B cell (primary cell): ENCODE measurements at regions not wholly inside any gene's neighbourhood (a gene's known extent, or its start where the extent isn't known, plus 50 kb on each side); places are given as distances from the start of the nearest gene placed in this dataset.

Experiments used
- ATAC-seq: fragments of 200-7000 bp; cut with Tn5 transposase; one replicate; pipeline ENCODE4 v1.10.0; 2021; ENCODE audit warnings: low read depth, mild to moderate bottlenecking, moderate number of reproducible peaks, moderate library complexity
- CTCF ChIA-PET: fragments of 350-600 bp; sonication (Branson Sonifier 250); formaldehyde crosslinking; loops from one replicate; lab custom pipeline; 2021; ENCODE audit warnings: antibody characterized with exemption, inconsistent platforms; lab: Charles Lee
- POLR2A ChIA-PET: fragments of 350-600 bp; sonication (Branson Sonifier 250); formaldehyde crosslinking; loops from one replicate; lab custom pipeline; 2021; ENCODE audit warnings: antibody characterized with exemption; lab: Charles Lee
- DNase-seq: peaks from one replicate; pipeline ENCODE4 v3.0.0; 2013
- H2AFZ ChIP-seq: 2 replicates; pipeline ENCODE4 v1.6.1; 2012; ENCODE audit warnings: mild to moderate bottlenecking, low read depth, low read length; ENCODE audit not compliant: insufficient read depth, poor library complexity, severe bottlenecking
- H3K27ac ChIP-seq, 2 donors: 1 replicate in 1 of 2; 2 replicates in 1 of 2; pipeline ENCODE4 v1.5.1; 2012 to 2013; ENCODE audit warnings: low read length in 2 of 2, mild to moderate bottlenecking in 2 of 2, moderate library complexity in 1 of 2
- H3K27me3 ChIP-seq, 4 experiments: fragments of 200-600 bp in 1 of 4; sonication (generic) in 1 of 4; replicated peaks in 1 of 4; 1 replicate in 2 of 4; 2 replicates in 2 of 4; pipeline versions ENCODE4 v1.6.1 to v1.7.0; 2013 to 2016; ENCODE audit warnings: low read length in 3 of 4, mild to moderate bottlenecking in 2 of 4, mixed read lengths in 1 of 4, moderate library complexity in 1 of 4; ENCODE audit not compliant: insufficient read depth in 4 of 4, control insufficient read depth in 3 of 4; ENCODE audit errors: control extremely low read depth in 1 of 4
- H3K36me3 ChIP-seq, 2 experiments: replicated peaks in 1 of 2; 1 replicate in 1 of 2; 2 replicates in 1 of 2; pipeline versions ENCODE4 v1.6.1 to v1.7.1; 2013; ENCODE audit warnings: low read length in 1 of 2; ENCODE audit not compliant: insufficient read depth in 2 of 2, control insufficient read depth in 1 of 2; ENCODE audit errors: control extremely low read depth in 1 of 2, extremely low read depth in 1 of 2
- H3K4me1 ChIP-seq, 2 donors: fragments of 200-600 bp in 1 of 2; sonication (generic) in 1 of 2; 1 replicate in 1 of 2; 2 replicates in 1 of 2; pipeline versions ENCODE4 v1.5.1 to v1.6.1; 2013 to 2017; ENCODE audit warnings: low read length in 2 of 2; ENCODE audit not compliant: control insufficient read depth in 2 of 2, insufficient read depth in 2 of 2
- H3K4me2 ChIP-seq: replicated peaks from 2 replicates; pipeline ENCODE3; 2012; ENCODE audit warnings: mild to moderate bottlenecking, low read depth, low read length; ENCODE audit not compliant: poor library complexity, severe bottlenecking
- H3K4me3 ChIP-seq, 5 experiments: fragments of 200-600 bp in 1 of 5; sonication (generic) in 1 of 5; 1 replicate in 3 of 5; 2 replicates in 2 of 5; pipeline versions ENCODE4 v1.5.1 to v1.7.0; 2011 to 2016; ENCODE audit warnings: low read length in 4 of 5, mild to moderate bottlenecking in 4 of 5, low read depth in 2 of 5, control low read depth in 1 of 5, moderate library complexity in 1 of 5; ENCODE audit not compliant: insufficient read depth in 1 of 5; ENCODE audit errors: control extremely low read depth in 1 of 5, extremely low read depth in 1 of 5
- H3K79me2 ChIP-seq: fragments of 200-600 bp; sonication (generic); one replicate; pipeline ENCODE4 v1.6.0; 2016; ENCODE audit warnings: low read length; ENCODE audit not compliant: control insufficient read depth, insufficient read depth
- H3K9ac ChIP-seq: fragments of 200-600 bp; sonication (generic); 2 replicates; pipeline ENCODE4 v1.6.1; 2017; ENCODE audit warnings: mild to moderate bottlenecking, low read length, moderate library complexity
- H3K9me3 ChIP-seq, 3 donors: one replicate each; pipeline versions ENCODE4 v1.6.1 to v1.7.1; 2013; ENCODE audit warnings: low read length in 2 of 3; ENCODE audit not compliant: control insufficient read depth in 2 of 3, insufficient read depth in 1 of 3; ENCODE audit errors: control extremely low read depth in 1 of 3
- H4K20me1 ChIP-seq: 2 replicates; pipeline ENCODE4 v1.6.0; 2012; ENCODE audit warnings: mild to moderate bottlenecking, low read length; ENCODE audit not compliant: insufficient read depth, control insufficient read depth, poor library complexity, severe bottlenecking
- H3K27ac Mint-ChIP-seq: one replicate; pipeline ENCODE4 v1.8.0; 2021; ENCODE audit warnings: mixed read lengths
- H3K27me3 Mint-ChIP-seq: one replicate; pipeline ENCODE4 v1.8.0; 2021; ENCODE audit warnings: mixed read lengths
- H3K4me1 Mint-ChIP-seq: one replicate; pipeline ENCODE4 v1.8.0; 2021; ENCODE audit warnings: mixed read lengths
- H3K4me3 Mint-ChIP-seq: one replicate; pipeline ENCODE4 v1.8.0; 2021; ENCODE audit warnings: mixed read lengths
- H3K9me3 Mint-ChIP-seq: one replicate; pipeline ENCODE4 v1.8.0; 2022; ENCODE audit warnings: mixed read lengths; ENCODE audit not compliant: insufficient read depth
- EZH2 ChIP-seq: IDR thresholded peaks from 2 replicates; pipeline ENCODE4 v1.6.1; 2012; ENCODE audit warnings: borderline replicate concordance, low read depth, mild to moderate bottlenecking, moderate library complexity, low read length; ENCODE audit not compliant: insufficient read depth, poor library complexity, severe bottlenecking
- WGBS: methylation state at CpG from one replicate; pipeline ENCODE4 v1.1.5; 2013; ENCODE audit warnings: missing lambda C conversion rate; ENCODE audit not compliant: insufficient coverage; 5-methylcytosine and 5-hydroxymethylcytosine counted together
- intact Hi-C: fragments of 100-400 bp; cut with micrococcal nuclease; formaldehyde crosslinking; loops from one replicate; pipeline ENCODE4 v1.10.0; 2022
- TF ChIP-seq, protein P1 (sequence below): fragments of 200-600 bp; IDR thresholded peaks from one replicate; pipeline ENCODE4 v1.8.0; 2022; ENCODE audit warnings: antibody characterized with exemption, mild to moderate bottlenecking

DNA sequence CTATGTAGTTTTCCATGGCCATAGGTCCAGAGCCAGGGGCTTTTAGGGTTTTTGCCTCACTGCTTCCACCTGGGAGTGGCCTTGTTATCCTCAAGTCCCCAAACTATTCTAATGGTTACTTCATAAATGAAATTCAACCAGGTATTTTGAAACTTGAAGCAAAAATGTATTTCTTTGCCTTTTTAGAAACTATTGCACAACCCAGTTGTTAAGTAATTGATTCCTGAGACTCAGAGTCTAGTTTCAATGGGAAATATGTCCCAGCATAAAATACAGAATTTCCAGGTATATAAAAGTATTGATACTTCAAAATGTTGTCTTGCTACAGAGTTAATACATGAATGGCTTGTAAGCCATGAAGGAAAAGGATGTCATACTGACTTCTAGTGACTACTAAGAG is 456.2 kb upstream of the DAB2 start:
- Histone ChIP-seq H3K27me3 (no peaks in the 10 kb centered on the region), H3K4me1 (no peaks in the 10 kb centered on the region), H2AFZ (no peak overlapping the region), H3K9me3 (peaks cover 0 to 3% (median 0%) of the 10 kb centered on the region in 3 donors), H3K4me2 (no peak overlapping the region), H3K36me3 (no peaks in the 10 kb centered on the region), H3K79me2 (no peaks in the 10 kb centered on the region), H3K27ac (no peak overlapping the region), H3K4me3 (no peak overlapping the region), H3K9ac (no peak overlapping the region), H4K20me1 (no peaks in the 10 kb centered on the region)
- ATAC-seq = no peak
- ChIA-PET CTCF (no interaction called here), POLR2A (no interaction called here)
- Mint-ChIP-seq H3K4me1 (no peaks in the 10 kb centered on the region), H3K27ac (no peak overlapping the region), H3K27me3 (peaks cover 19% of the 10 kb centered on the region), H3K4me3 (no peak overlapping the region), H3K9me3 (no peaks in the 10 kb centered on the region)
- TF ChIP-seq EZH2 = no peak
- TF ChIP-seq, protein P1, sequence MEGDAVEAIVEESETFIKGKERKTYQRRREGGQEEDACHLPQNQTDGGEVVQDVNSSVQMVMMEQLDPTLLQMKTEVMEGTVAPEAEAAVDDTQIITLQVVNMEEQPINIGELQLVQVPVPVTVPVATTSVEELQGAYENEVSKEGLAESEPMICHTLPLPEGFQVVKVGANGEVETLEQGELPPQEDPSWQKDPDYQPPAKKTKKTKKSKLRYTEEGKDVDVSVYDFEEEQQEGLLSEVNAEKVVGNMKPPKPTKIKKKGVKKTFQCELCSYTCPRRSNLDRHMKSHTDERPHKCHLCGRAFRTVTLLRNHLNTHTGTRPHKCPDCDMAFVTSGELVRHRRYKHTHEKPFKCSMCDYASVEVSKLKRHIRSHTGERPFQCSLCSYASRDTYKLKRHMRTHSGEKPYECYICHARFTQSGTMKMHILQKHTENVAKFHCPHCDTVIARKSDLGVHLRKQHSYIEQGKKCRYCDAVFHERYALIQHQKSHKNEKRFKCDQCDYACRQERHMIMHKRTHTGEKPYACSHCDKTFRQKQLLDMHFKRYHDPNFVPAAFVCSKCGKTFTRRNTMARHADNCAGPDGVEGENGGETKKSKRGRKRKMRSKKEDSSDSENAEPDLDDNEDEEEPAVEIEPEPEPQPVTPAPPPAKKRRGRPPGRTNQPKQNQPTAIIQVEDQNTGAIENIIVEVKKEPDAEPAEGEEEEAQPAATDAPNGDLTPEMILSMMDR = no peak
- intact Hi-C loops = no loop called here
- DNase-seq = no peak

DNA sequence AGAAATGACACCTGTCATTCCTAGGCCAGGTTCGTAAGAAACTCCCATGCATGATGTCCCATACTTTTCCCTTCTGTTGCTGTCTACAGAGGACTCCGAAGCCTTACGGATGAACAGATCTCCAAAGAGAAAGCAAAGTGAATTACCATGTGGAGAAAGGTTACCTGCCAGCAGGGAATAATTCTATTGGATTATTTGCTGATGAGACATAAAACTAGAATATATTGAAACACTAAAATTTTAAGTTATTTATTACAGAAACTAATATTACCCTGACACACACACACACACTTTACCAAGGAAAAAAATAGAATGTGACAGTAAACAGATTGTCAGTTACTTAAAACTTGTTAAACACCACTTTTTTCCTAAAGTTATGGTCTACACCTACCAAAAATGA is 452.7 kb upstream of the DAB2 start:
- Mint-ChIP-seq H3K4me1 (no peaks in the 10 kb centered on the region), H3K27ac (no peak overlapping the region), H3K27me3 (peaks cover 12% of the 10 kb centered on the region), H3K9me3 (no peaks in the 10 kb centered on the region), H3K4me3 (no peak overlapping the region)
- no peak overlapping the region for H3K4me3 ChIP-seq
- no peaks in the 10 kb centered on the region for H3K9me3 ChIP-seq
- TF ChIP-seq, protein P1 = no peak
- TF ChIP-seq EZH2 = no peak
- no peak overlapping the region for H2AFZ ChIP-seq
- no peak overlapping the region for H3K9ac ChIP-seq
- H3K36me3 ChIP-seq = no peaks in the 10 kb centered on the region
- DNase-seq (no peak), ATAC-seq (no peak)
- POLR2A ChIA-PET = no interaction called here
- no peaks in the 10 kb centered on the region for H3K27me3 ChIP-seq
- no peaks in the 10 kb centered on the region for H4K20me1 ChIP-seq
- H3K4me2 ChIP-seq = no peak overlapping the region
- intact Hi-C loops = no loop called here
- no CpG with 5 or more reads among the region's 3 CpGs for WGBS
- H3K79me2 ChIP-seq = no peaks in the 10 kb centered on the region
- CTCF ChIA-PET = no interaction called here
- H3K4me1 ChIP-seq = no peaks in the 10 kb centered on the region
- H3K27ac ChIP-seq = no peak overlapping the region
